ENCODE measurements at regions not wholly inside any gene's neighbourhood (a gene's known extent, or its start where the extent isn't known, plus 50 kb on each side); places are given as distances from the start of the nearest gene placed in this dataset.
A peak's percentile ranks its signal among the peaks of the same experiment; 100 is the strongest.
"Not testable (repeated sequence)": the region's sequence is repeated elsewhere in the genome, so short reads cannot be mapped to it uniquely, and the experiment has no call there.

GRCh38 chr6:130525408-130525807 is 159.6 kb downstream of the TMEM200A start:
- no peak overlapping the region for H3K27ac ChIP-seq
- DNase-seq: no peak
- no peaks in the 10 kb centered on the region for H3K9me3 ChIP-seq (replicated peaks)
- H3K36me3 ChIP-seq: no peaks in the 10 kb centered on the region
- no peak overlapping the region for H3K4me3 ChIP-seq
- peaks cover 7% of the 10 kb centered on the region; the same call in 1 of the 2 replicates for H3K4me1 ChIP-seq
- H3K27me3 ChIP-seq: no peaks in the 10 kb centered on the region

GRCh38 chr6:130526466-130526865 is 160.6 kb downstream of the TMEM200A start:
- H3K4me1 ChIP-seq: peaks cover 7% of the 10 kb centered on the region; the same call in 1 of the 2 replicates
- DNase-seq: no peak
- H3K36me3 ChIP-seq: no peaks in the 10 kb centered on the region
- H3K27ac ChIP-seq: no peak overlapping the region
- no peak overlapping the region for H3K4me3 ChIP-seq
- H3K9me3 ChIP-seq (replicated peaks): no peaks in the 10 kb centered on the region
- no peaks in the 10 kb centered on the region for H3K27me3 ChIP-seq

DNA sequence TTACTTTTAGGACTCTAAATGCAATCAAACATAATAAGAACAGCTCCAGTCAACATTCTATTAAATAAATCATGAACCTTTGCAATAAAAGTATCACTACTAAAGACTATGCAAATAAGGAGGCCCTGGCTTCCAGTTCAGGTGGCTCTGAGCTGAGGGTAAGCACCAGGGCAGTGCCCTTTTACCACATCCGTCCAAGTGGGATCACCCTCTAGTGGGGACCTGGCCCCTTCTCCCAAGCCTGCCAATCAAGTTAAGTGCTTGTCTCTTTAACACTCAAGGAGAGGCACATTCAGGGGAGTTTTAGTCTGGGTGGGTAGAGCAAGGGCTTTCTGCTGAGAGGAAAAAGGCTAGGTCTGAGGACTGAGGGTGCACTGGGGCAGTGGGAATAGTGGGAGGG is 161.4 kb downstream of the TMEM200A start:
- H3K4me3 ChIP-seq: no peak overlapping the region
- no peaks in the 10 kb centered on the region for H3K36me3 ChIP-seq
- no peaks in the 10 kb centered on the region for H3K9me3 ChIP-seq (replicated peaks)
- DNase-seq: no peak
- H3K4me1 ChIP-seq: peaks cover 7% of the 10 kb centered on the region; the same call in 1 of the 2 replicates
- H3K27me3 ChIP-seq: no peaks in the 10 kb centered on the region
- H3K27ac ChIP-seq: no peak overlapping the region

GRCh38 chr6:130529569-130530149 is 163.8 kb downstream of the TMEM200A start:
- no peak overlapping the region for H3K27ac ChIP-seq
- no peak for DNase-seq
- H3K36me3 ChIP-seq: no peaks in the 10 kb centered on the region
- H3K27me3 ChIP-seq: no peaks in the 10 kb centered on the region
- H3K4me1 ChIP-seq: peaks cover 7% of the 10 kb centered on the region; the same call in 1 of the 2 replicates
- no peaks in the 10 kb centered on the region for H3K9me3 ChIP-seq (replicated peaks)
- H3K4me3 ChIP-seq: no peak overlapping the region

- Histone ChIP-seq H3K9me3 (replicated peaks) (no peaks in the 10 kb centered on the region; the same call in 1 of the 2 replicates), H3K27ac (no peak overlapping the region), H3K4me1 (no peaks in the 10 kb centered on the region), H3K36me3 (no peaks in the 10 kb centered on the region), H3K27me3 (no peaks in the 10 kb centered on the region), H3K4me3 (no peak overlapping the region)
- no peak for DNase-seq
These were observed 168.8 kb downstream of the TMEM200A start for GRCh38 chr6:130534627-130535026.

DNA sequence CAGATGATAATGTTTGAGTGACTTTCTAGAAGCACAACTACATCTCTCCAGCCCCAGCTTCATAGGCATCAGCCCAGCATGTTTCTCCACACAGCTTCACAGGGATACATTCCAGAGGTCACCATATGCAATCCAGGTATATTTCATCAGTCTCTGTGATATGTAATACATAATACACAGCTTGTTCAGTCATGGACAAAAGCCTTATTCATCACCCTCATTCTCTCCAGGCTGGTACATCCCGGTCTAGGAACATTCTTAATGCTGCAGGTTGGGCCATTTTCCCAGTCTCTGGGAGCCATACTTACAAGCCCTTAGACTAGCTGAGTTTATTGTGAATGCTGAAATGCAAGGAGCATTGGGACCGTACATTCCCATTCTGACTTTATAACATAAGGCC is 169.4 kb downstream of the TMEM200A start:
- Histone ChIP-seq H3K9me3 (replicated peaks) (no peaks in the 10 kb centered on the region; the same call in 1 of the 2 replicates), H3K4me1 (no peaks in the 10 kb centered on the region), H3K27me3 (no peaks in the 10 kb centered on the region), H3K4me3 (no peak overlapping the region), H3K36me3 (no peaks in the 10 kb centered on the region), H3K27ac (no peak overlapping the region)
- DNase-seq: no peak

DNA sequence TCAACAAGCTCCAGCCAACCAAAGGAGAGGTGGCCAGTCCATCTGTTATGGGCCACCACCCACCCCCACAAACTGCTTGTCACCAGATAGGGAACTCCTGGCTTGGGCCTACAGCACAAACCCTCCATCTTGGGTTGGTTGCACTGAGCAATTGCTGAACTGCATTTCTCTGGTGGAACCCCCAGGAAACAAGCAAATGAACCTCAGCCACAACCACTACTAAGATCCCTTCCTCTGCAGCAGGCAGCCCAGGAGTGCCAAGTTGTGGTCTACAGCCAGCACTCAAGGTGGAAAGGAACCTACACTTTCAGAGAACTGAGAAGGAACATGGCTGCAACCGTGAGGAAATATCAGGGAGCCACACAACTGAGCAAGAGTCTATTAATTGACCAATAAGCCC is 171.6 kb downstream of the TMEM200A start:
- Histone ChIP-seq H3K4me1 (no peaks in the 10 kb centered on the region), H3K27me3 (no peaks in the 10 kb centered on the region), H3K4me3 (no peak overlapping the region), H3K36me3 (no peaks in the 10 kb centered on the region), H3K27ac (no peak overlapping the region), H3K9me3 (replicated peaks) (no peaks in the 10 kb centered on the region; the same call in 1 of the 2 replicates)
- DNase-seq: no peak

DNA sequence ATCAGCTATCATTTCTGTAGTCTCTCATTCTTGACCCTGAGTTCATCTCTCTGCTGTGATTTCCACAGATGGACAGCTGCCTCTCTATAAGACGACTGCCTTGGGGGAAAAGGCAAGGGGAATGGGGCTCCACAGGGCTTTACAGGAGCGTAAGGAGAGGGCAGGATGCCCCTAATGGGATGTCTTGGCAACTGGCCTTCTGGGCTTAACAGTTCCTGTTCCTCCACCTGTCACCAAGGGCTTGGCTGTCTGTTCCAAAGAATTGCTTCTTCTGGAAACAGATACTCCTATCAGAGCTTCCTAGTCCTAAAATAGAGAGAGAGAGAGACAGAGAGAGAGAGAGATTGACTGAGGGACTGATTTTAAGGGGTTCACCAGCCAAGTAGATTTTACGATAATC is 181.9 kb downstream of the TMEM200A start:
- Histone ChIP-seq H3K27me3 (no peaks in the 10 kb centered on the region), H3K4me3 (no peak overlapping the region), H3K9me3 (replicated peaks) (no peaks in the 10 kb centered on the region), H3K27ac (no peak overlapping the region), H3K4me1 (peaks cover 8% of the 10 kb centered on the region; the same call in 1 of the 2 replicates), H3K36me3 (no peaks in the 10 kb centered on the region)
- peak; percentile 59 to 85 for DNase-seq

DNA sequence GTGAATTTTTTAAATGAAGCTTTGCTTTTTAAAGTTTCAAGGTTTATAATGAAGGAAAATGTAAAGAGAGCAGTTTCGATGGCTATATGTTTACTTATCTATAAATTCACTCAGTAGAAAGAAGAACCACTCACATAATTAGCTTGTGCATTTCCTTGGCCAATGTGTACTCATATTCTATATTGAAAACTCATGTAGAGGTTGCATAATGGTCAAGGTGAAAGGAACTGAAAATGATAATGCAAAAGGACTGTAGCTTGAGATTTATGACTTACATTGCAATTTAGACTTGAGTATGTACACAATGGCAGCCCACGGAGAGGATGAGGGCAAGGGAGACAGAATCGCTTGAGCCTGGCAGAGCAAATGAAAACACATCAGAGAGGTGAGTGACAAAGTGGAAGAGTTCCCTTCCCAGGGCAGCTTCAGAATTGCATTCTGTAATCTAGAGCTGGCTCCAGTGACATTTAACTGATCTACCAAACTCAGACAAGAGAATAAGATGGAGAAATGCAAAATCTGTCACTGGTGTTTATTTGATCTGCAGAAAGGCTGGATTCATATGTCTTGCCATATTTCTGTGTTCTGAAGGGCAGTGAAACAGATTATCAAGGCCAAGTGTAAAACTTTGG is 191.8 kb downstream of the TMEM200A start:
- Histone ChIP-seq H3K4me1 (no peaks in the 10 kb centered on the region), H3K27me3 (no peaks in the 10 kb centered on the region), H3K27ac (no peak overlapping the region), H3K36me3 (no peaks in the 10 kb centered on the region), H3K4me3 (no peak overlapping the region), H3K9me3 (replicated peaks) (no peaks in the 10 kb centered on the region)
- no peak for DNase-seq

- Histone ChIP-seq H3K36me3 (no peaks in the 10 kb centered on the region), H3K9me3 (replicated peaks) (no peaks in the 10 kb centered on the region), H3K4me1 (no peaks in the 10 kb centered on the region), H3K27ac (no peak overlapping the region), H3K27me3 (no peaks in the 10 kb centered on the region), H3K4me3 (no peak overlapping the region)
- no peak for DNase-seq
These were observed 192.3 kb downstream of the TMEM200A start for GRCh38 chr6:130558131-130558530.

- Histone ChIP-seq H3K9me3 (replicated peaks) (no peaks in the 10 kb centered on the region), H3K27ac (no peak overlapping the region), H3K27me3 (no peaks in the 10 kb centered on the region), H3K4me3 (no peak overlapping the region), H3K4me1 (no peaks in the 10 kb centered on the region), H3K36me3 (no peaks in the 10 kb centered on the region)
- no peak for DNase-seq
These were observed 193.3 kb downstream of the TMEM200A start for GRCh38 chr6:130559166-130559565.

DNA sequence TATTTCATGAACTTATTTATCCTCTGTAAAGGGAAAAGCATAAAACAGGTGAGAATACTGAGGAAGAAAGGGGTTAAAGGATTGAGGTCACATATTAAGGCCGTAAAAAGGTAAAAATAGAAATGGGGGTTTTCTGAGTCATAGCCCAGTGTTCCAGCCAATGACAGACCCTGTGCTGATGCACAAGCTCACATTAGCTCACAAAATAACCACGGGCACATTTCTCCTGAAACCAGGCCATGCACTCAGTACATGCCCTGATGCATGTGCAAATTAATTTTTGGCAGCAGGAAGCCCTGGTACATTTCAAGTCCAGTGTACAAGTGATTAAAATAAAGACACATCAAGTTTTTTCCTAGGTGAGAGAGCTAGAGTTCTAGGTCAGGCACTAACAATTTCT is 194.4 kb downstream of the TMEM200A start:
- Histone ChIP-seq H3K4me1 (no peaks in the 10 kb centered on the region), H3K4me3 (no peak overlapping the region), H3K27me3 (no peaks in the 10 kb centered on the region), H3K27ac (no peak overlapping the region), H3K36me3 (no peaks in the 10 kb centered on the region), H3K9me3 (replicated peaks) (no peaks in the 10 kb centered on the region)
- DNase-seq: peak in 1 of 2 experiments; percentile 16

- not testable (repeated sequence) for H3K27ac ChIP-seq; H3K4me1 ChIP-seq; H3K4me3 ChIP-seq; H3K36me3 ChIP-seq; H3K27me3 ChIP-seq; H3K9me3 ChIP-seq (replicated peaks); DNase-seq
These were observed 195.3 kb downstream of the TMEM200A start for GRCh38 chr6:130561159-130561558.

GRCh38 chr6:130565696-130566095 is 199.9 kb downstream of the TMEM200A start:
- DNase-seq: no peak
- Histone ChIP-seq H3K27me3 (no peaks in the 10 kb centered on the region), H3K9me3 (replicated peaks) (no peaks in the 10 kb centered on the region), H3K4me3 (no peak overlapping the region), H3K36me3 (no peaks in the 10 kb centered on the region), H3K4me1 (no peaks in the 10 kb centered on the region), H3K27ac (no peak overlapping the region)

GRCh38 chr6:130574146-130574545 is 208.3 kb downstream of the TMEM200A start:
- peak; percentile 46 to 78 for DNase-seq
- no peaks in the 10 kb centered on the region for H3K36me3 ChIP-seq

DNA sequence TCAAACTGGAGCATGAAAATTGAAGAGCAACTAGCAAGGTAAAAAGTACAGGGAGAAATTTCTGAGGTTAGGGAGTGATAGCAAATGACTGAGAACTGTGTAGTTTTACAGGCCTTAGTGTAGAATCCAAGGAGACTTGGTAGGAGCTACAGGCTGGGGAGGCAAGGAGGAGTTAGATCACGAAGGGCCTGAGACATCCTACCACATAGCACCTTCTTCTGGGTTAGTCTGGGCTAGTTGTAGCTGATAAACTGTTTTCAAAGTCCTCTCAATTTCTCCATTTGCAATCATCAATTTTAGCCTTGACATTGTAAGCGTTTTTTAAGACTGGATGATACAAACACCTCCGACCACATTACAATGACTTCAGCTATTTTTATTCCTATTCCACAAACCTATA is 209.7 kb downstream of the TMEM200A start:
- H3K4me3 ChIP-seq: no peak overlapping the region
- H3K27ac ChIP-seq: no peak overlapping the region
- no peaks in the 10 kb centered on the region for H3K27me3 ChIP-seq
- no peaks in the 10 kb centered on the region for H3K36me3 ChIP-seq
- H3K4me1 ChIP-seq: peaks cover 28% of the 10 kb centered on the region
- H3K9me3 ChIP-seq (replicated peaks): peaks cover 3% of the 10 kb centered on the region; the same call in 1 of the 2 replicates
- no peak for DNase-seq

More at GRCh38 chr6:130574146-130574545, 208.3 kb downstream of the TMEM200A start:
- no peak overlapping the region for H3K4me3 ChIP-seq
- no peaks in the 10 kb centered on the region for H3K27me3 ChIP-seq
- peaks cover 28% of the 10 kb centered on the region for H3K4me1 ChIP-seq
- H3K9me3 ChIP-seq (replicated peaks): peaks cover 3% of the 10 kb centered on the region; the same call in 1 of the 2 replicates
- no peak overlapping the region for H3K27ac ChIP-seq
